ENCODE measurements at regions not wholly inside any gene's neighbourhood (a gene's known extent, or its start where the extent isn't known, plus 50 kb on each side); places are given as distances from the start of the nearest gene placed in this dataset.

- Histone ChIP-seq H3K27ac (no peak overlapping the region), H3K4me3 (replicated peaks in 1 of 3) (no peak overlapping the region), H3K4me1 (no peaks in the 10 kb centered on the region), H3K27me3 (no peaks in the 10 kb centered on the region), H3K9me3 (no peaks in the 10 kb centered on the region), H3K36me3 (no peaks in the 10 kb centered on the region)
- WGBS, 2 donors, result 80 to 82% methylated on average over 5 of the region's 5 CpGs
- TF ChIP-seq CTCF (IDR thresholded peaks at IDR 0.05) (no peak), POLR2A (IDR thresholded peaks at IDR 0.05) (no peak)
- intact Hi-C loops (cut with DNase I), result no loop called here
- no peak for DNase-seq
Observed at GRCh38 chr15:97059281-97059680, 728.8 kb downstream of the NR2F2 start.

- H3K4me3 ChIP-seq (replicated peaks in 1 of 3), result no peak overlapping the region
- no peaks in the 10 kb centered on the region for H3K27me3 ChIP-seq
- no peaks in the 10 kb centered on the region for H3K36me3 ChIP-seq
- no peak for DNase-seq
- TF ChIP-seq CTCF (IDR thresholded peaks at IDR 0.05) (no peak), POLR2A (IDR thresholded peaks at IDR 0.05) (no peak)
- no peak overlapping the region for H3K27ac ChIP-seq
- H3K9me3 ChIP-seq, result no peaks in the 10 kb centered on the region
- intact Hi-C loops (cut with DNase I), result no loop called here
- H3K4me1 ChIP-seq, result no peaks in the 10 kb centered on the region
- WGBS, 2 donors, result 48 to 64% methylated on average over 2 of the region's 2 CpGs
Observed at GRCh38 chr15:97061392-97061791, 730.9 kb downstream of the NR2F2 start.

- intact Hi-C loops (cut with DNase I), result no loop called here
- DNase-seq, result no peak
- Histone ChIP-seq H3K4me3 (replicated peaks in 1 of 3) (no peak overlapping the region), H3K27ac (no peak overlapping the region), H3K27me3 (no peaks in the 10 kb centered on the region), H3K36me3 (no peaks in the 10 kb centered on the region), H3K4me1 (no peaks in the 10 kb centered on the region), H3K9me3 (no peaks in the 10 kb centered on the region)
- WGBS, 2 donors, result 89 to 92% methylated on average over 4 of the region's 4 CpGs
- TF ChIP-seq CTCF (IDR thresholded peaks at IDR 0.05) (no peak), POLR2A (IDR thresholded peaks at IDR 0.05) (no peak)
Observed at GRCh38 chr15:97071668-97072067, 741.2 kb downstream of the NR2F2 start.

- no peaks in the 10 kb centered on the region for H3K4me1 ChIP-seq
- H3K27me3 ChIP-seq, result no peaks in the 10 kb centered on the region
- DNase-seq, result no peak
Observed at GRCh38 chr15:97072545-97072944, 742.0 kb downstream of the NR2F2 start.

GRCh38 chr15:97076011-97076410, 745.5 kb downstream of the NR2F2 start:
- TF ChIP-seq POLR2A (IDR thresholded peaks at IDR 0.05), result no peak
- TF ChIP-seq CTCF (IDR thresholded peaks at IDR 0.05), result no peak
- Histone ChIP-seq H3K36me3 (no peaks in the 10 kb centered on the region), H3K27ac (no peak overlapping the region), H3K4me1 (no peaks in the 10 kb centered on the region), H3K27me3 (no peaks in the 10 kb centered on the region), H3K9me3 (no peaks in the 10 kb centered on the region), H3K4me3 (replicated peaks in 1 of 3) (no peak overlapping the region)
- 66 to 75% methylated on average over 5 of the region's 5 CpGs for WGBS, 2 donors
- DNase-seq, result no peak
- intact Hi-C loops (cut with DNase I), result no loop called here

More at GRCh38 chr15:97072545-97072944, 742.0 kb downstream of the NR2F2 start:
- no peaks in the 10 kb centered on the region for H3K9me3 ChIP-seq
- 56 to 60% methylated on average over 9 of the region's 9 CpGs for WGBS, 2 donors
- no peak overlapping the region for H3K4me3 ChIP-seq (replicated peaks in 1 of 3)
- H3K27ac ChIP-seq, result no peak overlapping the region
- H3K36me3 ChIP-seq, result no peaks in the 10 kb centered on the region
- no peak for TF ChIP-seq CTCF (IDR thresholded peaks at IDR 0.05)
- TF ChIP-seq POLR2A (IDR thresholded peaks at IDR 0.05), result no peak
- intact Hi-C loops (cut with DNase I), result no loop called here

All from thyroid gland (tissue), 4 donors.